HG02885 (cell line): ENCODE measurements at regions not wholly inside any gene's neighbourhood (a gene's known extent, or its start where the extent isn't known, plus 50 kb on each side); places are given as distances from the start of the nearest gene placed in this dataset.
"Not testable (repeated sequence)": the region's sequence is repeated elsewhere in the genome, so short reads cannot be mapped to it uniquely, and the experiment has no call there.

ENCODE experiments used
- ATAC-seq: cut with Tn5 transposase; IDR thresholded peaks from one replicate; pipeline ENCODE4 v1.9.1; 2021; ENCODE audit warnings: mild to moderate bottlenecking; ENCODE audit not compliant: unreplicated experiment, poor library complexity

DNA sequence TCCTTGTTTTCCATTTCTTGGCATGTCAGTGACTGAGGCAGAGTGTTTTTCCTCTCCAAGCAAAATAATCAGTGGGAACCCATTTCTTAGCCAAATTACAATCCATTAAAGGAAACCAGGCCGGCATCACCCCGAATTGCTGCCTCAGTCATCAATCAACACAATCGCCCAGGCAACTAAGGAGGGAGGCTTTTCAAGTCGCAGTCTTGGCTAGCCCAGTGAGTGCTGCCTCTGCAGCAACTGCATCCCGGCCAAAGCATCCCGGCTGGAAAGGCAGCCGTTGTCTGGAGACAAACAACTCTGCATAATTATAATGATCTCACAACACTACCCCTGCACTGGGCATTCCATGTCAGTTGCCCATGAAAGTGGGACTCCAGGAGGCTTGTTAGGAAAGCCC, 213.5 kb upstream of the PRICKLE2 start:
- ATAC-seq = no peak

GRCh38 chr3:64438066-64438465, 212.8 kb upstream of the PRICKLE2 start:
- no peak for ATAC-seq

- no peak for ATAC-seq
Measured at GRCh38 chr3:64437131-64437530, 211.9 kb upstream of the PRICKLE2 start.

DNA sequence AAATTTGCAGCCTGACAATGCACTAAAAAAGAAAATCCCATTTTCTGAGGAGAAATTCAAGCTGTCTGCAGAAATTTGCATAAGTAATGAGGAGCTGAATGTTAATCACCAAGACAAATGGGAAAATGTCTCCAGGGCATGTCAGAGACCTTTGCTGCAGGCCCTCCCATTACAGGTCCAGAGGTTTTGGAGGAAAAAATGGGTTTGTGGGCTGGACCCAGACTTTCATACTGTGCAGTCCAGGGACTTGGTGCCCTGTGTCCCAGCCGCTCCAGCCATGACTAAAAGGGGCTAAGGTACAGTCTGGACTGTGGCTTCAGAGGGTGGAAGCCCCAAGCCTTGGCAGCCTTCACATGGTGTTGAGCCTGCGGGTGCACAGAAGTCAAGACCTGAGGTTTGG, 209.8 kb upstream of the PRICKLE2 start:
- not testable (repeated sequence) for ATAC-seq

DNA sequence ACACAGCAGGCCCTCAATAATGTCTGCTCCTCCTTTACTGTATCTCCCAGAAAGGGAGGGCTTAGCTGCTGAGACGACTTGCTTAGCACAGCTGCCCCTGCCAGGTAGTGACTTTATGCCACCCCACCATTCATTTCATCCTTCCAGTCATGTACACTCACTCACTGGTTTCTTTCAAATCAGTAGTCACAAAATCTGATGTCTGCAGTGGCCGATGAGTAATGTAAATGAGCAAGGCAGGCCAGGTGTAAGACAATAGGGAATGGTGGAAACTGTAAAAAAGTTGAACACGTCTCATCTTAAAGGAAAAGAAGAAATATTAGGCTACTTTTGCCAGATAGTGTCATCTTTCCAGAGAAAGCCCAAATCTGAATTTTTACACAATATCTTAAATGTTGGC, 207.6 kb upstream of the PRICKLE2 start:
- ATAC-seq = no peak

- no peak for ATAC-seq
Measured at GRCh38 chr3:64431526-64432091, 206.3 kb upstream of the PRICKLE2 start.

DNA sequence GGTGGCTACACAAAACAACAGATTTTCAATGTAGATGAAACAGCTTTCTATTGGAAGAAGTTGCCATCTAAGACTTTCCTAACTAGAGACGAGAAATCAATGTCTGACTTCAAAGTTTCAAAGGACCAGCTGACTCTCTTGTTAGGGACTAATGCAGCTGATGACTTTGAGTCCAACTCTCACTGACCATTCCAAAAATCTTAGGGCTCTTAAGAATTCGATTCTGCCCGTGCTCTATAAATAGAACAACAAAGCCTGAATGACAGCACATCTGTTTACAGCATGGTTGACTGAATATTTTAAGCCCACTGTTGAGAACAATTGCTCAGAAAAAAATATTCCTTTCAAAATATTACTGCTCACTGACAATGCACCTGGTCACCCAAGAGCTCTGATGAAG, 202.4 kb upstream of the PRICKLE2 start:
- ATAC-seq = no peak

- ATAC-seq = no peak
Measured at GRCh38 chr3:64426551-64426950, 201.3 kb upstream of the PRICKLE2 start.

- ATAC-seq = no peak
Measured at GRCh38 chr3:64422932-64423331, 197.7 kb upstream of the PRICKLE2 start.

GRCh38 chr3:64422192-64422591, 196.9 kb upstream of the PRICKLE2 start:
- ATAC-seq = no peak

- ATAC-seq = peak; percentile 44
Measured at GRCh38 chr3:64417816-64418215, 192.6 kb upstream of the PRICKLE2 start.

GRCh38 chr3:64414043-64414442, 188.8 kb upstream of the PRICKLE2 start:
- ATAC-seq = no peak

GRCh38 chr3:64411101-64411500, 185.8 kb upstream of the PRICKLE2 start:
- no peak for ATAC-seq

GRCh38 chr3:64410226-64410625, 185.0 kb upstream of the PRICKLE2 start:
- ATAC-seq = no peak

- no peak for ATAC-seq
Measured at GRCh38 chr3:64408770-64409169, 183.5 kb upstream of the PRICKLE2 start.

DNA sequence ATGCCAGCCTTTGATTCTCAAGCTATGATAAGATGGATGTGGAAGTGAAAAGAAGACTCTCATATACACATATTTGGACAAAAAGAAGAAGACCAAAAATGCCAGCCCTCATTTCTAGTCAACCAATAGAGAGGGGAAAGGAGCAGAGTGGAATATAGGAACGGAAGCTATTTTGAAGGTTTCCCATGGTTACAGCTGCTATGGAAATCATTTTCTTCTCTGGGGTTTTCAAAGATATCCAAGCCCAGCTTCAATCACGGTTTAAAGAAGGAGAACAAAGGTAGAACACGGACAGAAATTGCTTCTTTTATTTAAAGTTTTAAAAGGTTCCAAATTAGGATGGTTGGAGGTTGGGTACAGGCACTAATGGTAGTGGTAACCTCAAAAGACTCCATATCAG, 181.0 kb upstream of the PRICKLE2 start:
- no peak for ATAC-seq

DNA sequence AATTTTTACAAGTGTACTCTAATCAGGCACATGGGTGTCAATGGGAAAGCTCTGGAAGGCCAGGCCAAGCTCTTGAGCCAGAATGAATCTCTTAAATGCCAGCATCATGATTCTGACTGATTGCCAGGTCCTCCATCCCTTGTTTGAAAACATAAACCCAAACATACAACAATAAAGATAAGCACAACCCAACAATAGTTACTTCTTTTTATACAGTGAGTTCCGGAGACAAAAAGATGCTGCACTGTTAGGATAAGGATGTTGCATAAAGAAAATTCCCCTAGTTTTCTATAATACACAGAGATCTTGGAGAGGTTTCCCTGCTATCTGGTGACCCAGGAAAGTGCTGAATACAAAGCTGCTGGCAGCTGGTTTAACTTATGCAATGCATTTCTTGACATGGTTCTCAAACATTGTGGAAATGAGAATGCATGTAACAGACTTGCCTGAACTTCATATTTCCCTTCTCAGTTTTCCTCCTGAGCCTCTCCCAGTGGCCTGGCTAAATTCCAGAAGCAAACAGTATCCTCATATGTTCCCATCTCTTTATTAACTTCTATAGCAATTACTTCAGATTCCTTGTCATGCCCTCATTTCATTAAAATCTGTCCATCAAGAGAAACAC, 180.1 kb upstream of the PRICKLE2 start:
- no peak for ATAC-seq

DNA sequence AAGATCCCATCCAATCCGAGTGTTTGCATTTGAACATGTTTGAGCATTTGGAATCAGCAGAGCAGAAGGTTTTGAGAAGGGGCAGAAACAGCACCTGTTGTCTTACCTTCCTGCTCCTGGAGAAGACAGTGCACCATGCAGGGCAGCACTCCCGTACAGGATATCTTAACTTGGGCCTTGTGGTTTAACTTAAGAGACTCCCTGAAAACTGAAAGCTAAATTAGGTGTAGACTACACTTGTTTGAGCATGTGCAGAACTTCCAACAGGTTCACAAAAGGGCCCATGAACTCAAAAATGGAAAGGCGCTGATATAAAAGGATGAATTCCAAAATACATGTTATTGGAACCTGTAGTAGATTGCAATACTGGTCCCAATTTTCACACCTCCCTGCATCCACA, 175.4 kb upstream of the PRICKLE2 start:
- ATAC-seq = no peak

DNA sequence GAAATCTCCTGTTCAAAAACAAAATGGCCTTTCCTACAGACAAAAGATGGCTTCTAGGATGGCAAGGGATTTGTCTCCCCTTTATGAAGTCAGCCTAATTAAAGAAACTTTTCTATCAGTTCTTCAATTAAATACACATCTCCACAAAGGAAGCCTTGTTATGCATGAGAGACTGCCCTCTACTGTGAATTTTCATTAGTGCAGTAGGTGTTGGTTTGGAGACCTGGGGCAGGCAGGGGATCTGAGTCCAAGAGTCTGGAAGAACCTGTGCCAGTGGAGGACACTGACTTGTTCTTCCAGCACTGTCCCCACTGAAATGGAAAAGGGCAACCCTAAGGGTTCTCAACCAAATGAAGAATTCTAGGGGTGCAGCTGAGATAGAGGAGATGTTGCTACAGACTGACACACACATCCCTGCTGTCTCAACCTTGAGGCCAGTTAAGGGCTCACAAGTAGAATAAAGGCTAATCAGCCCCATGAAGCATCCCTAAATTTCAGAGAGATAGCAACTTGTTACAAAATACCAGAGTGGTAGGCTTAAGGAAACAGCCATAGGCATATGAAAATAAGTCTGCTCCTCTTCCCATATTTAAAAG, 174.0 kb upstream of the PRICKLE2 start:
- ATAC-seq = peak; percentile 70

DNA sequence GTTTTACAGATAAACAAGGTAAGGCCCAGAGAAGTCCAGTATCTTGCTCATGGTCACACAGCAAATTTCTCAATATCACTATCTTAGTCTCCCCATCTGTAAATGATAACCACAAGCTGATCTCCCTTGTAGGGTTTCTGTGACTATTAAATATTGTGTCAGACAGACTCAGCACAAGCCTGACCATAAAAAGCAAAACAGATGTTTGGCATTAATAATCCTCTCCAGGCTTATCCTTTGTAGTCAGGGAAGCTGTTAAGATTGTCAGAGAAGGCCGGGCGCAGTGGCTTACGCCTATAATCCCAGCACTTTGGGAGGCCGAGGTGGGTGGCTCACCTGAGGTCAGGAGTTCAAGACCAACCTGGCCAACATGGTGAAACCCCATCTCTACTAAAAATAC, 173.2 kb upstream of the PRICKLE2 start:
- no peak for ATAC-seq

- no peak for ATAC-seq
Measured at GRCh38 chr3:64398006-64398405, 172.7 kb upstream of the PRICKLE2 start.

- ATAC-seq = no peak
Measured at GRCh38 chr3:64397573-64397972, 172.3 kb upstream of the PRICKLE2 start.
